ENCODE measurements at regions not wholly inside any gene's neighbourhood (a gene's known extent, or its start where the extent isn't known, plus 50 kb on each side); places are given as distances from the start of the nearest gene placed in this dataset.
A peak's percentile ranks its signal among the peaks of the same experiment; 100 is the strongest.

DNA sequence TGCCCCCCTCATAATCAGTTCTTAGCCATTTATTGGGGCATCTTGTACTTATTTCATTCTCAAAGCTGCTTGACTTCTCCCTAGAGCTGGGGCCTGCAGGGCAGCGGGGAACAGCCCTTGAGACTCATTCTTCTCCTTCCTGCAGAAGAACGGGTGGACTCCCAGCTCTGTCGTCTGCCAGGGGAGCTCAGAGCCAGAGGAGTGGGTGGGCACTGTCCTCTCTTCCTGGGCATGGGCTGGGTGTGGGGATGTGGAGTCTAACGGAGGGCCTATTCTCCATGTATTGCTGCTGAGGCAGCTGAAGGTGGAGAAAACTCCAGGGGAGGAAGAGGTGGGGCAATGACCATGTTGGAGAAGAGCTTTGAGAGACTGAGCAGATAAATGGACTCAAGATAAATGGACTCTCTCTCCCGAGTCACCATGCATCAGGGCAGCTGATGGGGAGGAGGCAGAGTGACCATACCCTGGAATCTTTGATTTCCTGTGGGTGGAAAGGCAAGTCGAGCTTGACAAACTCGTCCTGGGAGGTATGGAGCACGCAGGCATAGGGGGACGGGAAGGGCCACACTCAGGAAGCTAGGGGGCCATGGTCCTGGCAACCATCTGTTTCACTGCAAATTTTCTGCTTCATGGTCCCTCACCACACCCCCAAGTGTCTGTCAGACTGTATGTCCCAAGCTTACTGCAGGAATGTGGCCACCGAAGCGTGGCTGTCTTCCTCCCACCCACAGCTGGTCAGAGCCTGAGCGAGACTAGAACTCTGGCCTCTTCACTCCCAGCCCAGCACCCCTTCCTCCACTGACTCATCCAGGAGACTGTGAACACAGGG, 56.9 kb upstream of the ATP2B4 start:
- TF ChIP-seq, protein P1, sequence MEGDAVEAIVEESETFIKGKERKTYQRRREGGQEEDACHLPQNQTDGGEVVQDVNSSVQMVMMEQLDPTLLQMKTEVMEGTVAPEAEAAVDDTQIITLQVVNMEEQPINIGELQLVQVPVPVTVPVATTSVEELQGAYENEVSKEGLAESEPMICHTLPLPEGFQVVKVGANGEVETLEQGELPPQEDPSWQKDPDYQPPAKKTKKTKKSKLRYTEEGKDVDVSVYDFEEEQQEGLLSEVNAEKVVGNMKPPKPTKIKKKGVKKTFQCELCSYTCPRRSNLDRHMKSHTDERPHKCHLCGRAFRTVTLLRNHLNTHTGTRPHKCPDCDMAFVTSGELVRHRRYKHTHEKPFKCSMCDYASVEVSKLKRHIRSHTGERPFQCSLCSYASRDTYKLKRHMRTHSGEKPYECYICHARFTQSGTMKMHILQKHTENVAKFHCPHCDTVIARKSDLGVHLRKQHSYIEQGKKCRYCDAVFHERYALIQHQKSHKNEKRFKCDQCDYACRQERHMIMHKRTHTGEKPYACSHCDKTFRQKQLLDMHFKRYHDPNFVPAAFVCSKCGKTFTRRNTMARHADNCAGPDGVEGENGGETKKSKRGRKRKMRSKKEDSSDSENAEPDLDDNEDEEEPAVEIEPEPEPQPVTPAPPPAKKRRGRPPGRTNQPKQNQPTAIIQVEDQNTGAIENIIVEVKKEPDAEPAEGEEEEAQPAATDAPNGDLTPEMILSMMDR (conservative IDR thresholded peaks at IDR 0.05; ENCODE audit: low read depth, low read length), result no peak
- H3K4me3 ChIP-seq (ENCODE audit: low read depth, low read length), result no peak overlapping the region
- DNase-seq (ENCODE audit: low read depth), result no peak

DNA sequence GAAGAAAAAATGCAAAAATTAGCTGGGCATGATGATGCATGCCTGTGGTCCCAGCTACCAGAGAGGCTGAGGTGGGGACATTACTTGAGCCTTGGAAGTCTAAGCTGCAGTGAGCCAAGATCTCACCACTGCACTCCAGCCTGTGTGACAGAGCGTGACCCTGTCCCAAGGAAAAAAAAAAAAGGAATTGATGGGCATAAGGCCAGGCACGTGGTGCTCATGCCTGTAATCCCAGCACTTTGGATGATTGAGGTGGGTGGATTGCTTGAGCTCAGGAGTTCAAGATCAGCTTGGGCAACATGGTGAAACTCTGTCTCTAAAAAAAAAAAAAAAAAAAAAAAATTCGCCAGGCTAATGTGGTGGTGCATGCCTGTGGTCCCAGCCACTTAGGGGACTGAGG, 55.8 kb upstream of the ATP2B4 start:
- no peak for DNase-seq (ENCODE audit: low read depth)
- TF ChIP-seq, protein P1 (conservative IDR thresholded peaks at IDR 0.05; ENCODE audit: low read depth, low read length), result no peak
- H3K4me3 ChIP-seq (ENCODE audit: low read depth, low read length), result no peak overlapping the region

DNA sequence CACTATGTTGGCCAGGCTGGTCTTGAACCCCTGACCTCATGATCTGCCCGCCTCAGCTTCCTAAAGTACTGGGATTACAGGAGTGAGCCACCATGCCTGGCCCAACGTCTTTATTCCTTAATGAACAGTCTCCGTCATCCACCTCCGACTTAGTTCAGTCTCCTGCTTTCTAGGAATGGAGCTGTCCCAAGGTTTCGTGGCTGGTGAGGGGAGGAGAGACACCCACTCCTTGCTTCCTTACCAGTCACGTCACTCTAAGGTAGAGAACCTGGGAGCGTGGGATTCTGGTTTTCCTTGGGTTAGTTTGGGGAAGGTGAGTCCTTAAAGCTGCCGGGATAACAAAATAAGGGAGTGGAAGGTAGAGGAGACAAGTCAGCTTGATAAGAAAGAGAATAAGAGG, 55.0 kb upstream of the ATP2B4 start:
- DNase-seq (ENCODE audit: low read depth), result no peak
- TF ChIP-seq, protein P1 (conservative IDR thresholded peaks at IDR 0.05; ENCODE audit: low read depth, low read length), result no peak
- H3K4me3 ChIP-seq (ENCODE audit: low read depth, low read length), result no peak overlapping the region

DNA sequence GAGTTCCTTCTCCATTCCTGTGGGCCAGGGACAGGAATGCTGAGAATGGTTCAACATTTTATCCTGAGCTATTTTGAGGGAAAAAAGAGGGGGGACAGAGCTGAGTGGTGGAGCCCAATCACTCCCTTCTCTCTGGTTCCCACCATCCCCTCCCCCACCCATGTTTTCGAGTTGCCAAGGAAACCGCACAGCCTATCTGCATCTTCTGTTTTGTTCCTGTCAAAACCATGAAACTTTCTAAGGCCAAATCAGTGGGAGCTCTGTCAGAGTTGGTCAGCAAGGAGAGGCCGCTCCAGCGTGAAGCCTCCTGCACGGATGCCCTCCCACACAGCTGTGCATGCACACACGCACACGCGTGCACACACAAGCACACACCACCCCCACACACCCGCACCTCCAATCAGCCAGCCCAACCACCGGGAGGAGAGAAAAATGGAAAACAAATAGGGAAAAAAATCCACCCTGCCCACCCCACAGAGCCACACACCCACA, 54.5 kb upstream of the ATP2B4 start:
- TF ChIP-seq, protein P1 (conservative IDR thresholded peaks at IDR 0.05; ENCODE audit: low read depth, low read length), result no peak
- no peak overlapping the region for H3K4me3 ChIP-seq (ENCODE audit: low read depth, low read length)
- peak; percentile 76 for DNase-seq (ENCODE audit: low read depth)

DNA sequence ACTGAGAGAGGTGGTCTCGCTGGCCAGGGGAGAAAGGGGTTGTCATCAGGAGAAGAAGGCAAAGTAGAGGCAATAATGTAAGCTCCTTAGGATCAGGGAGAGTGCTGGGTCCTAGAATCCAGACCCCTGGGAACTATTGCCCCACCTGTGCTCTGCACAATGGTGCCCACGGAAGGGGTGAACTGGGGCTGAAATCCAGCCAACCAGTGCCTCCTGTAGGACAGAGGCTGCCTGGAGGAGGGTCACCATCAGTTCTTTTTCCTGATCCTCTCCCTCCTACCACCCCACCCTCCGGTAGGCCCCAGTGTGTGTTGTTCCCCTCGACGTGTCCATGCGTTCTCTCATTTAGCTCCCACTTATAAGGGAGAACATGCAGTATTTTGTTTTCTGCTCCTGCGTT, 52.9 kb upstream of the ATP2B4 start:
- TF ChIP-seq, protein P1 (conservative IDR thresholded peaks at IDR 0.05; ENCODE audit: low read depth, low read length), result no peak
- no peak for DNase-seq (ENCODE audit: low read depth)
- H3K4me3 ChIP-seq (ENCODE audit: low read depth, low read length), result no peak overlapping the region
